HUDEP-2 (cell line): ENCODE measurements at regions not wholly inside any gene's neighbourhood (a gene's known extent, or its start where the extent isn't known, plus 50 kb on each side); places are given as distances from the start of the nearest gene placed in this dataset.
"Not testable (repeated sequence)": the region's sequence is repeated elsewhere in the genome, so short reads cannot be mapped to it uniquely, and the experiment has no call there.

Experiments
- DNase-seq, 76 experiments: peaks; one replicate each; lab custom pipeline; 2025; ENCODE audit not compliant: unreplicated experiment in 76 of 76; lab: John Stamatoyannopoulos, UW

DNA sequence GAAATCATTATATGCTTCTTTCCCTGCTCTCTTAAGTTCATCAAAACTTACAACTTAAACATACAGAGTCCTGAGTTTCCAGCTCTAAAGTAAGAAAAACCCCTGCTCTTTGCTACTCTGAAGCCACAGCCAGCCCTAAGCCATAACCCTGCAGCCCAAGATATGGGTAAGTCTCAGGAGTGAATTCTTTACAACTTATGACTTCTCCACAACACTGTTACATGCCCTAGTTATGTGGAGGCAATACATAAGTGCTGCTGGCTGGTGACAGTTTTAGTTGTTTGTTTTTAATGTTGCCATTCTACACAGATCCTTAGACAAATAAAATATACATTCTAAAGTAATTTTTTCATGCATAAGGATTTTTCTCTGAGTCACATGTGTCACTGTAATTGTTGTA, 100.2 kb downstream of the FBXO8 start:
- no peak for DNase-seq

DNA sequence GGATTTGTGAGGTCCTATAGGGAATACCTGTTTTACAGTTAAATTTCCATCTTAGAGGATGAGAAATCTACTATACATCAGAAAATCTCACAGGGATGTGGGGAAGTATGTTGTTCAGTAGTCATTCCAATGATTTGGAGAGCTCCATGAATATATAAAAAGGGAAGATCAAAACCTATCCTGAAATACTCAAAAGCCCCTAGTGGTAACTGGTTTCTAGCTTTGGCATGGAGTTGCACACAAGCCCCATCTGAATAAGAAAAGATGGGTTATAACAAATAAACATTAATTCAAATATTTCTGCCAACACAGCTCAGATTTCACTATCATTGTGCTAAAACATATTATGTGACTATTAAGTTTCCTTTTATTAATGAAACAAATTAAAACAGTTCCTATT, 101.6 kb downstream of the FBXO8 start:
- no peak for DNase-seq

- DNase-seq, result no peak
Measured at GRCh38 chr4:174177536-174177935, 105.9 kb downstream of the FBXO8 start.

GRCh38 chr4:174175836-174176235, 107.6 kb downstream of the FBXO8 start:
- DNase-seq, result not testable (repeated sequence)

DNA sequence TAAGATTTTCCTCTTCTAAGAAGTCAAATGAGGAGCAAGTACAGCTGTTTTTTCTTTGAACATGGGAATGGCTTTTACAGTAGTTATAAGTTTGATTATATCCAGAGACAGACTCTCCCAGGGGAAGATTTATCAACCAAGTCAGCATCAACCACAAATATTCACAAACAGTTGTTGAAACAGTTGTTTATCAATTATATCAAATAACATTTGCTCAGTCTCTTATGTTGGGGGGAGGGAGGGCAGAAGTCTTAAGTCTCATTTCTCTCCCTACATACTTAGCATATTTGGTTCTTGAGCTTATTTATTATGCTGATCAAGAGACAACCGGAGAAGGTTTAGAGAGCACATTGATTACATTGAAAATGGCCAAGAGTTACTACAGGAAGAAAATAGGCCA, 110.1 kb downstream of the FBXO8 start:
- no peak for DNase-seq

- DNase-seq, result no peak
Measured at GRCh38 chr4:174172274-174172673, 111.2 kb downstream of the FBXO8 start.

DNA sequence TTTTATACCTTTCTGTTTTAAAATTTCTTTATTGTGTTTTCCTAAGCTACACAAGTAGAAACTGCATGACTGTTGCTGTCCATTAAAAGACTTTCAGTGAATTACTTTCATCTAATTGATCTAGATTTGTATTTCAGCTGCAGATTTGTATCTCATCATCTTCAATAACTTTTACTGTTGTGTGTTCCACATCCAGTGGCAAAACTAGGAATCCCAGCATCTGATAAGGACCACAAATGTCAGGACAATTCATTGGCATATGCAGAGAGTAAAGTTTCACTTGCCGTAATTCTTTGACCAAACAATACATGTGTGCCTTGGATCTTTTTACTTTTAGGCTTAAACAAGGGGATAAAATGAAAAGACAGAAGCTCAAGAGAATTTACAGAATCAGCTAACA, 112.6 kb downstream of the FBXO8 start:
- no peak for DNase-seq

DNA sequence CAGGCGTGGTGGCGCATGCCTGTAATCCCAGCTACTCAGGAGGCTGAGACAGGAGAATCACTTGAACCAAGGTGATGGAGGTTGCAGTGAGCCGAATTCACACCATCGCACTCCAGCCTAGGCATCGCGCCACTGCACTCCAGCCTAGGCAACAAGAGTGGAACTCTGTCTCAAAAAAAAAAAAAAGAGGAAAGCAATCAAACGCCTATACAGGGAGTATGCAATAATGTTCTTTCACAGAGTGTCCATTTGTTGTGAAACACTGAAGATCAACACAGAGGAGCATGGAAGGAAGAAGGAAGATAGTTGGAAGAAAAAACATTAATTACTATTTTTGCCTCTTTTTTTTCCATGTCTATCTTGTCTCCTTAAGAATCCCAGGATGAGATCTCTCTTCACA, 113.4 kb downstream of the FBXO8 start:
- DNase-seq, result no peak

DNA sequence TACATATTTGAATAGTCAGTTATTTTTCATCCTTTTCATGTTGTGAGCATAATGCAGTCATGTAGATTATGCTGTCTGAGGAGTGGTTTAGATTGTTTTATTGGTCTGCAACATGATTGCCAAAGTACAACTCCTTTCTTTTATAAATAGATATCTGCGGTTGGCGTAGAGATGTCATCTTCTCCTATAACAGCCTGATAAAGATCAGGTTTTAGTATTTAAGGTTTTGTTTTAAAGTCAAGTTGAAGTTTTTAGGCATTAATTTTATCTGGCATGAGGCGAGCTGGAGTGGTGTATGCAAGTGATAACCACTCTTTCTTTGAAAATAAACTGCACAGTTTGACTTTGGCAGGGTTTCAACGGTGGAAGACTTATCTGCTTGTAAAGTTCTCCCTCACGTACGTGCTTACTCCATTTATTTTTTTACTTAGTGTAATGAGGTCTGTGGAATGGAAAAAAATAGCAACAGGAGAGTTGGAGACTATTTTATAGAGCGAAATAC, 126.3 kb downstream of the FBXO8 start:
- DNase-seq, result peak in 72 of 76 experiments; percentile 5 to 95 (median 68)

DNA sequence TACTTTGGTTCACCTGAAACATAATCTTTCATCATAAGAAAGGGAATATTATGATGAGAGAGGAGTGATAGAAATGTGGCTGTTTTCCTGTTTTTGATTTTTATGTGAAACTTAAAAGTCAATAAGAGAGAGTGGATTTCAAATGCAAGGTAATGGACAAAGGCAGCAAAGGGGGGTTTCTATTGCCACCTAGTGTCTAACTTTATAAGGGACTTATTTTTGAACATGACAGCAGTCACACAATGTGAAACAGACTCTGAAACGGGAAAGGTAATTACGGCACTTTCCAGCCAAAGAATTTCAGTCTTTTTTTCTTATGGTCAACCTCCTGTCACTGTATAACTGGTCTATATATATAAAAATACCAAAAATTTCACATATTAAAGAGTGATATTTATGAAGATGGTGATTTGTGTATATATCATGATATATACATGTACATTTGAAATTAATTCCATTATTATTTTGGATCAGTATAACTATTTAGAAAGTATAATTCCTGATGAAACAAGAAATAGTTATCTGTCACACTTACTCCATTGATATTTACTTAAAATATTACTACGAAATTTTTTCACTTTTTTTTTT, 127.1 kb downstream of the FBXO8 start:
- DNase-seq, result peak in 33 of 76 experiments; percentile 6 to 67 (median 52)

DNA sequence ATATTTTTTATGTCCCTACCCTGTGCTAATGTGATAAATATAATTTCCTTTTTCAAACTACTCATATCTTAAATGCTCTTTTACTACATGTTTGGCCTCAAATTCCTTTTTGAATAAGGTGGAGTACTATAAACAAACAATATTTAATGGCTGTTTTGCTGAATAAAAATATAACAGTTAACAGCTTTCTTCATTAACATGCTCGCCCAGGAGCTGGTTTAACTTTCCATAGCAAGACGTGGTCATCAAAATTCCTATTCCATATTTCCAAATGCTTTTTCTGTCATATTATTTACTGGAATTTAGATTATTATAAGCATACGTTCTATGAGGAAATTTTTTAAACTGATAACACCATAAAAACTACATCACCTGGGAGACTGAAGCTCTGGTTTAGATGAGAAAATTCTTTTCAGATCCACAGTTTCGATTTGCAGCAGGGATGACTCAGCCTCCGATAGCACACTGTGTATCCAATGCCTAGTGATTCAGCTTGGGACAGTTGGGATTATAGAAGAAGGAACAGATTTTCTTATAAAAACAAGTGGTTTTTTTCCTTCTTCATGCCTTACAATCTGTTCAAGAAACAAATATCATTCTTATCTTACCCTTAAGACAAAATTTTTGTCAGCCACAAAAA, 129.1 kb downstream of the FBXO8 start:
- DNase-seq, result no peak

- no peak for DNase-seq
Measured at GRCh38 chr4:174152717-174153466, 130.6 kb downstream of the FBXO8 start.

GRCh38 chr4:174147863-174148262, 135.6 kb downstream of the FBXO8 start:
- no peak for DNase-seq

- DNase-seq, result no peak
Measured at GRCh38 chr4:174144106-174144505, 139.4 kb downstream of the FBXO8 start.

DNA sequence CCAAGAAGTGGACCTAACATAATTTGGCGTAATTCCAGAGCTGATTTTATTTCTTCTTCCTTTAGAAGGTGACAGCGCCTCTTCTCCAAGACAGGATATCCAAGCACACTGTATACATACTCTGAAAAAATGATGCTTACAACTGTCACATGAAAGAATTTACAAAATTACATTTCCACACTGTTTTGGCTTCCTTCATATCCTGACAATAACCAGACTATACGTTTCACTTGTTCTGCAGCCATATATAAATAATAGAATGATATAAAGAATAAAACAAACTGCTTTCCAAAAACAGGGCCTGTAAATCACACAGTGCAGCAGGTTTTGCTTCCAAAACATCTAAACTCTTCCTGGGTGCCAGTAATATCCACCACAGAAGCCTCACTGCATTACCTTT, 141.6 kb downstream of the FBXO8 start:
- DNase-seq, result no peak

DNA sequence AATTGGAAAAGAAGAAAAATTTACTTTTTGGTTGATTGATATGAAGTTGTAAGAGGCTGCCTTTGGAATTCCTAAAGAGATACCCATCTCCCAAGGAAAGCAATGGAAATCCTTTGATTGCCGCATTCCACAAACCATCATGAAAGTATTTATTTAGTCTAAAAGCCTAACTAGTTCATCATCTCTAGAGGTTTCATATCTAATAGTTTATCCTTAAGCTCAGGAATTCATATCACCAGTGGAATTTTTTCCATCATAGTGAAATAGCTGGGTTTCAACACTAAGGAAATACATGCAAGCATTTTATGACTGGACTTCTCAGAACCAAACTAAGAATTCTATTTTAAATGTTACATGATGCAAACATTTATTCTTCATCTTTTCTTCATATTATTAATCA, 144.9 kb downstream of the FBXO8 start:
- no peak for DNase-seq

DNA sequence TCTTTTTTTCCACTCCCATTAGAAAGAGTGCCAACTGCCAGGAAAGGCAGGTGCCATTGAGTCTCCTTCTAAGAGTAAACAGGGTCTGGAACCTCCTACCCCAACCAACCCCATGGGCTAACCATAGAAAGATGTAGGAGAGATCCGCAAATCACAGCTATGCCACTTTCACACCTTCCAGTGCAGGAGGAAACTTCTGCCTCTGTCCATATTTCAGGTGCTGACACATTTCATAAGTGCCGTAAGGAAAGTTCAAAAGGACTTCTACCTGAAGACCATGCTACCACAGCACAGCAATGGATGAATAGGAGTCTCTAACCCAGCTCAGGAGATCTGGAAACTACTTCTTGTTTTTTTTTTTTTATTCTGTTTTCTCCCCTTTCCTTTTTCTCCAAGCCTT, 145.8 kb downstream of the FBXO8 start:
- no peak for DNase-seq

- DNase-seq, result no peak
Measured at GRCh38 chr4:174135936-174136406, 147.5 kb downstream of the FBXO8 start.

DNA sequence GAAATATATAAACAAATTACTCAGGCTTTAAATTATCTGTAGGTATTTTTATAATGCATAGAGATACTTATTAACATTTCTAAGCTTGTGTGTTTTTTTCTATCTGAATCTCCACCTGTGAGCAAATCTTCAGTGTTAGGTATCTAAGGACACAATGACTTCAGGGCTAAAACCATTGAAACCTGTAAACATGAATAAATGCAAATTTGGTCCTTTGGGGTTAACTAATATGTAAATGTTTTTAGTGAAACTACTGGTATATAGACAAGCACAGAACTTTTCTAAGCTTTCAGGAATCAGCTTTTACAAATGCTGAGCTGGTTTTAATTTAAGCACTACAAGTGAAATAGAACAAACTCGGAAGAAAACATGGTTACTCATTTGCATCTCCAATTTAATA, 147.9 kb downstream of the FBXO8 start:
- DNase-seq, result no peak

DNA sequence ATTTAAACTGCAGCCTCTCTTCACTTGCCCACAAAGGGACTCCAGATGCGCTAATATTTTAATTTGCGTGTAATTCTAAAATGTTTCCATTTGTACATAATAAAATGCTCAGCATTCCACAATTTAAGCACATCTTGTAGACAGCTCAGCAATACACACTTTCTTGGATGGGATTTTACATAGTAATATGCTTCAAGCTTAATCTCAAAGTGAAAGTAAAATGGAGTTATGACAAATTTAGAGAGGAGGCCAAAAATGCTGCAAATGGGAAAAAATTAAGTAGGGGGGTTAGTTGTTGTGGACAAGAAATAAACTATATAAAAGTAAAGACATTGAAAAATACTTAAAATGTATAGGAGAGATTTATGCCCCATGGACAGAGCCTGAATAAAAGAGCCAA, 149.1 kb downstream of the FBXO8 start:
- DNase-seq, result no peak

GRCh38 chr4:174133551-174133950, 149.9 kb downstream of the FBXO8 start:
- no peak for DNase-seq

- no peak for DNase-seq
Measured at GRCh38 chr4:174131901-174132300, 151.6 kb downstream of the FBXO8 start.
